ENCODE measurements at regions not wholly inside any gene's neighbourhood (a gene's known extent, or its start where the extent isn't known, plus 50 kb on each side); places are given as distances from the start of the nearest gene placed in this dataset.

DNA sequence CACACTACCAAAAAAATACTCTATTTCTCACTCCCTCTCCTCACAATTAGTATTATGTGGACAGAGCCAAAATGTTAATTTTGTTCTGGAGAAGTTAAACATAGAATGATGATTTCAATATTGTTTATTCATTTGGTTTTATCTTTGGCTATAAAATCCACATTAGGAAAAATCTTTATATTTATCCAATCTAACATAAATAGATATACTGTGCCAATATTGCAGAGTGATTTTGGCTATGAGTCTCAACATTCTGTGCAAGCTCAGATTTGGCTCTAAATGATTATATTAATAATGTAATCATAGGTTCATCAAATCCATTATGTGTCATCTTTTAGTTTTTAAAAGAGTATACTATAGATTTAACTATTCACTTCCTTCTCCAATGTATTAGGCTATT lies 667.5 kb upstream of the CHORDC1 start:
- DNase-seq (ENCODE audit: low read depth in 1 of 2, low spot score in 1 of 2), result no peak
- no peak for TF ChIP-seq SPI1 (IDR thresholded peaks at IDR 0.05; ENCODE audit: borderline replicate concordance, low read depth)
- no peak for TF ChIP-seq POLR2AphosphoS5 (IDR thresholded peaks at IDR 0.05; ENCODE audit: low read depth)
- TF ChIP-seq, protein P1, sequence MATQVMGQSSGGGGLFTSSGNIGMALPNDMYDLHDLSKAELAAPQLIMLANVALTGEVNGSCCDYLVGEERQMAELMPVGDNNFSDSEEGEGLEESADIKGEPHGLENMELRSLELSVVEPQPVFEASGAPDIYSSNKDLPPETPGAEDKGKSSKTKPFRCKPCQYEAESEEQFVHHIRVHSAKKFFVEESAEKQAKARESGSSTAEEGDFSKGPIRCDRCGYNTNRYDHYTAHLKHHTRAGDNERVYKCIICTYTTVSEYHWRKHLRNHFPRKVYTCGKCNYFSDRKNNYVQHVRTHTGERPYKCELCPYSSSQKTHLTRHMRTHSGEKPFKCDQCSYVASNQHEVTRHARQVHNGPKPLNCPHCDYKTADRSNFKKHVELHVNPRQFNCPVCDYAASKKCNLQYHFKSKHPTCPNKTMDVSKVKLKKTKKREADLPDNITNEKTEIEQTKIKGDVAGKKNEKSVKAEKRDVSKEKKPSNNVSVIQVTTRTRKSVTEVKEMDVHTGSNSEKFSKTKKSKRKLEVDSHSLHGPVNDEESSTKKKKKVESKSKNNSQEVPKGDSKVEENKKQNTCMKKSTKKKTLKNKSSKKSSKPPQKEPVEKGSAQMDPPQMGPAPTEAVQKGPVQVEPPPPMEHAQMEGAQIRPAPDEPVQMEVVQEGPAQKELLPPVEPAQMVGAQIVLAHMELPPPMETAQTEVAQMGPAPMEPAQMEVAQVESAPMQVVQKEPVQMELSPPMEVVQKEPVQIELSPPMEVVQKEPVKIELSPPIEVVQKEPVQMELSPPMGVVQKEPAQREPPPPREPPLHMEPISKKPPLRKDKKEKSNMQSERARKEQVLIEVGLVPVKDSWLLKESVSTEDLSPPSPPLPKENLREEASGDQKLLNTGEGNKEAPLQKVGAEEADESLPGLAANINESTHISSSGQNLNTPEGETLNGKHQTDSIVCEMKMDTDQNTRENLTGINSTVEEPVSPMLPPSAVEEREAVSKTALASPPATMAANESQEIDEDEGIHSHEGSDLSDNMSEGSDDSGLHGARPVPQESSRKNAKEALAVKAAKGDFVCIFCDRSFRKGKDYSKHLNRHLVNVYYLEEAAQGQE (IDR thresholded peaks at IDR 0.05; ENCODE audit: insufficient replicate concordance, low read depth), result no peak
- TF ChIP-seq GABPA (IDR thresholded peaks at IDR 0.05; ENCODE audit: low read depth), result no peak
- TF ChIP-seq, protein P2, sequence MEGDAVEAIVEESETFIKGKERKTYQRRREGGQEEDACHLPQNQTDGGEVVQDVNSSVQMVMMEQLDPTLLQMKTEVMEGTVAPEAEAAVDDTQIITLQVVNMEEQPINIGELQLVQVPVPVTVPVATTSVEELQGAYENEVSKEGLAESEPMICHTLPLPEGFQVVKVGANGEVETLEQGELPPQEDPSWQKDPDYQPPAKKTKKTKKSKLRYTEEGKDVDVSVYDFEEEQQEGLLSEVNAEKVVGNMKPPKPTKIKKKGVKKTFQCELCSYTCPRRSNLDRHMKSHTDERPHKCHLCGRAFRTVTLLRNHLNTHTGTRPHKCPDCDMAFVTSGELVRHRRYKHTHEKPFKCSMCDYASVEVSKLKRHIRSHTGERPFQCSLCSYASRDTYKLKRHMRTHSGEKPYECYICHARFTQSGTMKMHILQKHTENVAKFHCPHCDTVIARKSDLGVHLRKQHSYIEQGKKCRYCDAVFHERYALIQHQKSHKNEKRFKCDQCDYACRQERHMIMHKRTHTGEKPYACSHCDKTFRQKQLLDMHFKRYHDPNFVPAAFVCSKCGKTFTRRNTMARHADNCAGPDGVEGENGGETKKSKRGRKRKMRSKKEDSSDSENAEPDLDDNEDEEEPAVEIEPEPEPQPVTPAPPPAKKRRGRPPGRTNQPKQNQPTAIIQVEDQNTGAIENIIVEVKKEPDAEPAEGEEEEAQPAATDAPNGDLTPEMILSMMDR (IDR thresholded peaks at IDR 0.05; ENCODE audit: insufficient read depth, low read length), result no peak
- Histone ChIP-seq H3K4me3 (replicated peaks; ENCODE audit: insufficient read depth, low read length) (no peak overlapping the region), H3K27me3 (ENCODE audit: insufficient read depth, poor library complexity, severe bottlenecking) (no peaks in the 10 kb centered on the region), H3K27ac (replicated peaks) (no peak overlapping the region)

DNA sequence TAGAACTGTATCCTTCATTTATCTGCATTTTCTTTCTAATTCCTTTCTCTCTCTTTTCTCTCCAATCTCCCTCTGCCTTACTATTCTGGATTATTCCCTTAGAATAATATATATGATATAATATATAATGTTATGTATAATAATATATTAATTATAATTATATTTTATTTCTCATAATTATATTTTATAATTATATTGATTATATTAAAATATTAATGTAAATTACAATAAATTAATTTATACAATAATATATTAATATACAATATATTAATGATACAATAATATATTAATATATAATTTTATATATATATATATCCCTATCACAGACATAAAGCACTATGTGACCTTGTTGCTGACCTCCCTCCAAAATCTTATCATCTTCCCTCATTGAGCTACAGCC lies 661.3 kb upstream of the CHORDC1 start:
- Histone ChIP-seq H3K27ac (replicated peaks) (no peak overlapping the region), H3K4me3 (replicated peaks; ENCODE audit: insufficient read depth, low read length) (no peak overlapping the region), H3K27me3 (ENCODE audit: insufficient read depth, poor library complexity, severe bottlenecking) (no peaks in the 10 kb centered on the region)
- TF ChIP-seq, protein P2 (IDR thresholded peaks at IDR 0.05; ENCODE audit: insufficient read depth, low read length), result no peak
- TF ChIP-seq POLR2AphosphoS5 (IDR thresholded peaks at IDR 0.05; ENCODE audit: low read depth) (no peak), GABPA (IDR thresholded peaks at IDR 0.05; ENCODE audit: low read depth) (no peak), SPI1 (IDR thresholded peaks at IDR 0.05; ENCODE audit: borderline replicate concordance, low read depth) (no peak)
- no peak for DNase-seq (ENCODE audit: low read depth in 1 of 2, low spot score in 1 of 2)

DNA sequence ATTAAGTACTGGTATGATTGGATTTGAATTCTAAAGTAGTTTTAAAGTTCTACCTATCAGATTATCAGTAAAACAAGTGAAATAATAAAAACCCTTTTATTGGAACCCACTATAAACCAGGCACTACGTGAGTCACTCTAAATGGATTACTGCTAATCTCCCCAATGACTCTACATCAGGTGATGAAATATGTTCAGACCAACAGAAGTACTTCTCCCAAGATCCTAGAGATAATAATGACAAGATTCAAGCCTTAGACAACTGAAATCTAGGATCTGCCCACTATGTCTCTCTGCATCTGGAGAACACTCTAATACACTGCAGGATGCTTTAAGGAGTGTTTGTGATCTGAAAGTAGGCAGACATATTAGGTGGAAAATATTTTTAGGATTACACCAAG lies 652.1 kb upstream of the CHORDC1 start:
- Histone ChIP-seq H3K27ac (replicated peaks) (no peak overlapping the region), H3K4me3 (replicated peaks; ENCODE audit: insufficient read depth, low read length) (no peak overlapping the region), H3K27me3 (ENCODE audit: insufficient read depth, poor library complexity, severe bottlenecking) (no peaks in the 10 kb centered on the region)
- DNase-seq (ENCODE audit: low read depth in 1 of 2, low spot score in 1 of 2), result no peak
- TF ChIP-seq POLR2AphosphoS5 (IDR thresholded peaks at IDR 0.05; ENCODE audit: low read depth), result no peak
- TF ChIP-seq, protein P1 (IDR thresholded peaks at IDR 0.05; ENCODE audit: insufficient replicate concordance, low read depth), result no peak
- TF ChIP-seq, protein P2 (IDR thresholded peaks at IDR 0.05; ENCODE audit: insufficient read depth, low read length), result no peak
- no peak for TF ChIP-seq GABPA (IDR thresholded peaks at IDR 0.05; ENCODE audit: low read depth)
- no peak for TF ChIP-seq SPI1 (IDR thresholded peaks at IDR 0.05; ENCODE audit: borderline replicate concordance, low read depth)

DNA sequence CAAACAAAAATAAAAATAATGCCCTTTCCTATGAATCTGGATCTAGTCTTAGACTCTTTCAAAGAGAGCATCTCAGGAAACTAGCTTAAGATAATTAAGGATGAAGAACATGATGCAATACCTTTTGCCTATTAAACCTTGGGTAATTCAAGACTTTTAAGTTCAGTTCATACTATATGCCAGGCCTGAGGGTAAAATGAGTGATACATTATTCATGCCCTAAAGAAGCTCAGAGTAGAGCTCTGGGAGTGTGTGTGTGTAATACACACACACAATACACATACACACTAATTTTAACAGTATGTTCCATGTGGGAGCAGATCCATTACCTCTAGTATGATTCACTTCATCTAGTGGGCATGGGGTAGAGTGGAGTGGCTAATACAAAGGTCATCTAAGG lies 651.4 kb upstream of the CHORDC1 start:
- Histone ChIP-seq H3K27ac (replicated peaks) (no peak overlapping the region), H3K27me3 (ENCODE audit: insufficient read depth, poor library complexity, severe bottlenecking) (no peaks in the 10 kb centered on the region), H3K4me3 (replicated peaks; ENCODE audit: insufficient read depth, low read length) (no peak overlapping the region)
- TF ChIP-seq POLR2AphosphoS5 (IDR thresholded peaks at IDR 0.05; ENCODE audit: low read depth), result no peak
- TF ChIP-seq, protein P2 (IDR thresholded peaks at IDR 0.05; ENCODE audit: insufficient read depth, low read length), result no peak
- DNase-seq (ENCODE audit: low read depth in 1 of 2, low spot score in 1 of 2), result no peak
